ENCODE measurements at regions not wholly inside any gene's neighbourhood (a gene's known extent, or its start where the extent isn't known, plus 50 kb on each side); places are given as distances from the start of the nearest gene placed in this dataset.

DNA sequence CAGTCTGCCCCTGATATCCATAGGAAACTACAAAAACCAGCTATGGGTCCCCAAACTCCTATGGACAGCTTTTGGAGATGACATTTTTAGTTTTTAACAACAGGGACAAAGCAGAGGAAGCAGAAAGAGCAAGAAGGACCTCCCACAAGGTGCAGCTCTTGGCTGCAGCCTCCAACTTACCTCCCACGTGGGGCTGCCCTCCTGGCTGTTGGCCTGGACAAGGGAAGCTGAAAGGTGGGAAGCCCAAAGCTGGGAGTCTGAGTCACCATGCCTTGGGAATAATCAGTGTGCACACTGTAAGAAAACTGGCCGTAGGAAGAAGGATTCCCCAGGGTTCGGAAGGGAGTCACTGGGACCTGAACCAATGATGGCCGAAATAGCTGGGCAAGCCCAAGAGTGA is 51.8 kb upstream of the PAX1 start:
- TF ChIP-seq, protein P1, sequence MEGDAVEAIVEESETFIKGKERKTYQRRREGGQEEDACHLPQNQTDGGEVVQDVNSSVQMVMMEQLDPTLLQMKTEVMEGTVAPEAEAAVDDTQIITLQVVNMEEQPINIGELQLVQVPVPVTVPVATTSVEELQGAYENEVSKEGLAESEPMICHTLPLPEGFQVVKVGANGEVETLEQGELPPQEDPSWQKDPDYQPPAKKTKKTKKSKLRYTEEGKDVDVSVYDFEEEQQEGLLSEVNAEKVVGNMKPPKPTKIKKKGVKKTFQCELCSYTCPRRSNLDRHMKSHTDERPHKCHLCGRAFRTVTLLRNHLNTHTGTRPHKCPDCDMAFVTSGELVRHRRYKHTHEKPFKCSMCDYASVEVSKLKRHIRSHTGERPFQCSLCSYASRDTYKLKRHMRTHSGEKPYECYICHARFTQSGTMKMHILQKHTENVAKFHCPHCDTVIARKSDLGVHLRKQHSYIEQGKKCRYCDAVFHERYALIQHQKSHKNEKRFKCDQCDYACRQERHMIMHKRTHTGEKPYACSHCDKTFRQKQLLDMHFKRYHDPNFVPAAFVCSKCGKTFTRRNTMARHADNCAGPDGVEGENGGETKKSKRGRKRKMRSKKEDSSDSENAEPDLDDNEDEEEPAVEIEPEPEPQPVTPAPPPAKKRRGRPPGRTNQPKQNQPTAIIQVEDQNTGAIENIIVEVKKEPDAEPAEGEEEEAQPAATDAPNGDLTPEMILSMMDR (conservative IDR thresholded peaks at IDR 0.05) = no peak
- TF ChIP-seq ZFX (IDR thresholded peaks at IDR 0.05) = no peak
- no peak overlapping the region for H3K27ac ChIP-seq

GRCh38 chr20:21643417-21643816 is 62.0 kb upstream of the PAX1 start:
- no peak overlapping the region for H3K27ac ChIP-seq
- no peak for TF ChIP-seq ZFX (IDR thresholded peaks at IDR 0.05)
- TF ChIP-seq, protein P1 (conservative IDR thresholded peaks at IDR 0.05) = no peak

GRCh38 chr20:21640556-21640955 is 64.9 kb upstream of the PAX1 start:
- TF ChIP-seq, protein P1 (conservative IDR thresholded peaks at IDR 0.05) = peak; percentile 65
- no peak for TF ChIP-seq ZFX (IDR thresholded peaks at IDR 0.05)

GRCh38 chr20:21633829-21634228 is 71.6 kb upstream of the PAX1 start:
- H3K27ac ChIP-seq = no peak overlapping the region
- TF ChIP-seq, protein P1 (conservative IDR thresholded peaks at IDR 0.05) = no peak
- no peak for TF ChIP-seq ZFX (IDR thresholded peaks at IDR 0.05)

More at GRCh38 chr20:21640556-21640955, 64.9 kb upstream of the PAX1 start:
- H3K27ac ChIP-seq = no peak overlapping the region

GRCh38 chr20:21632735-21633053 is 72.8 kb upstream of the PAX1 start:
- H3K27ac ChIP-seq = no peak overlapping the region
- no peak for TF ChIP-seq ZFX (IDR thresholded peaks at IDR 0.05)
- TF ChIP-seq, protein P1 (conservative IDR thresholded peaks at IDR 0.05) = no peak

DNA sequence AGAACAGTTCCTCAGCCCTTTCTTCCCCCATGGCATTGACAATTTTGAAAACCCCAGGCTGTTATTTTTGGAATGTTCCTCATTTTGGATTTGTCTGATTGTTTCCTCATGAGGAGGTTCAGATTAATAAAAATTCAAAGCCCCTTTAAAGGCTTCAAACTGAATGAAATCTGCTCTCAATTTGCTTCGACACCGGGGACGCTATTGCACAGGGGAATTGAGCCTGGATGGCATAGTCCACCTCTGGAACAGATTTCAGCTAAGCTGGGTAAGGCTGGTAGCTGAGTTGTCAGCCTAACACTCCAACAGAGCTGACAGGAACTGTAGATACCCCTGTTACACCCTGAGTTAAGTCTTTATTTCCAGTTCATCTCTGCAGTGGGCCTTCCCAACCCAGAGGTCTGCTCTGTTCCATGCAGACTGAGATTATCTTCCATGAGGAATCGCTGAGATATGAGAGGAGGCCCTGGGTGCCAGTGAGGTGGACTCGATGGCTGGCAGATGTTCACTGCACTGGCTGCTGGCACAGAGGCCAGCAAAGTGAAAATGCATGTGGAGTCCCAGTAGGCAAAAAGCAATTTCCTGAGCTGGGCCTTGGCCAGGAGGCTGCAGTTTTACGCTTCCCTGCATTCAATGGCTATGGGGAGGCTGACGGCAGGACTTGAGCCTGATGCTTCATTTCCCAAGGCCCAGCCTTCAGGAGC is 73.3 kb upstream of the PAX1 start:
- TF ChIP-seq, protein P1 (conservative IDR thresholded peaks at IDR 0.05) = no peak
- TF ChIP-seq ZFX (IDR thresholded peaks at IDR 0.05) = no peak

GRCh38 chr20:21628800-21629199 is 76.7 kb upstream of the PAX1 start:
- TF ChIP-seq, protein P1 (conservative IDR thresholded peaks at IDR 0.05) = no peak
- TF ChIP-seq ZFX (IDR thresholded peaks at IDR 0.05) = no peak
- no peak overlapping the region for H3K27ac ChIP-seq

More for the DNA sequence above, 73.3 kb upstream of the PAX1 start:
- no peak overlapping the region for H3K27ac ChIP-seq

Data from C4-2B (cell line).